ENCODE measurements at regions not wholly inside any gene's neighbourhood (a gene's known extent, or its start where the extent isn't known, plus 50 kb on each side); places are given as distances from the start of the nearest gene placed in this dataset.
A peak's percentile ranks its signal among the peaks of the same experiment; 100 is the strongest.
"Not testable (repeated sequence)": the region's sequence is repeated elsewhere in the genome, so short reads cannot be mapped to it uniquely, and the experiment has no call there.

GRCh38 chr1:96565546-96565945, 156.0 kb upstream of the PTBP2 start:
- DNase-seq: no peak

- no peak for DNase-seq
Observed at GRCh38 chr1:96568639-96569038, 152.9 kb upstream of the PTBP2 start.

GRCh38 chr1:96569288-96569687, 152.3 kb upstream of the PTBP2 start:
- no peak for DNase-seq

- DNase-seq: no peak
Observed at GRCh38 chr1:96579636-96580035, 141.9 kb upstream of the PTBP2 start.

GRCh38 chr1:96580920-96581319, 140.7 kb upstream of the PTBP2 start:
- DNase-seq: no peak

- DNase-seq: no peak
Observed at GRCh38 chr1:96581772-96582171, 139.8 kb upstream of the PTBP2 start.

- DNase-seq: no peak
Observed at GRCh38 chr1:96583903-96584302, 137.7 kb upstream of the PTBP2 start.

- DNase-seq: no peak
Observed at GRCh38 chr1:96587222-96587621, 134.4 kb upstream of the PTBP2 start.

GRCh38 chr1:96588416-96588995, 133.1 kb upstream of the PTBP2 start:
- no peak for DNase-seq

GRCh38 chr1:96595530-96595929, 126.1 kb upstream of the PTBP2 start:
- not testable (repeated sequence) for DNase-seq

- DNase-seq: peak; percentile 27
Observed at GRCh38 chr1:96596226-96596922, 125.2 kb upstream of the PTBP2 start.

- no peak for DNase-seq
Observed at GRCh38 chr1:96597218-96597617, 124.4 kb upstream of the PTBP2 start.

- DNase-seq: no peak
Observed at GRCh38 chr1:96598416-96599168, 123.0 kb upstream of the PTBP2 start.

GRCh38 chr1:96604620-96605019, 117.0 kb upstream of the PTBP2 start:
- DNase-seq: not testable (repeated sequence)

- not testable (repeated sequence) for DNase-seq
Observed at GRCh38 chr1:96617375-96617774, 104.2 kb upstream of the PTBP2 start.

GRCh38 chr1:96632045-96632664, 89.4 kb upstream of the PTBP2 start:
- DNase-seq: no peak

GRCh38 chr1:96633695-96634094, 87.9 kb upstream of the PTBP2 start:
- DNase-seq: no peak

- DNase-seq: no peak
Observed at GRCh38 chr1:96634883-96635282, 86.7 kb upstream of the PTBP2 start.

- DNase-seq: peak; percentile 39
Observed at GRCh38 chr1:96641282-96641681, 80.3 kb upstream of the PTBP2 start.

GRCh38 chr1:96643519-96643918, 78.1 kb upstream of the PTBP2 start:
- no peak for DNase-seq

- no peak for DNase-seq
Observed at GRCh38 chr1:96649301-96649700, 72.3 kb upstream of the PTBP2 start.

- no peak for DNase-seq
Observed at GRCh38 chr1:96651517-96651916, 70.1 kb upstream of the PTBP2 start.

GRCh38 chr1:96660051-96660450, 61.5 kb upstream of the PTBP2 start:
- DNase-seq: no peak

All from fibroblast of skin of scalp (primary cell).